PC-9 (cell line): ENCODE measurements at regions not wholly inside any gene's neighbourhood (a gene's known extent, or its start where the extent isn't known, plus 50 kb on each side); places are given as distances from the start of the nearest gene placed in this dataset.

ENCODE experiments used
- CTCF ChIP-seq: fragments of 200-600 bp; sonication (generic); conservative IDR thresholded peaks from 2 replicates; pipeline ENCODE4 v1.6.1; 2017; ENCODE audit warnings: mixed run types, antibody characterized with exemption, mild to moderate bottlenecking, moderate library complexity
- EZH2 ChIP-seq: fragments of 200-600 bp; sonication (generic); IDR thresholded peaks from 2 replicates; pipeline ENCODE4 v1.8.0; 2017; ENCODE audit warnings: antibody characterized with exemption, low read depth

- TF ChIP-seq CTCF (no peak), EZH2 (no peak)
Measured at GRCh38 chr12:90061809-90062208, 353.2 kb upstream of the ATP2B1 start.
